Chondrocyte (in vitro differentiated cells): ENCODE measurements at regions not wholly inside any gene's neighbourhood (a gene's known extent, or its start where the extent isn't known, plus 50 kb on each side); places are given as distances from the start of the nearest gene placed in this dataset.

Source experiments
- DNase-seq: peaks from one replicate; pipeline ENCODE4 v3.0.0; 2021; ENCODE audit warnings: mixed read lengths, low spot score
- H3K27ac Mint-ChIP-seq: one replicate; pipeline ENCODE4 v1.8.0; 2021; ENCODE audit warnings: mild to moderate bottlenecking, moderate library complexity, mixed read lengths; ENCODE audit not compliant: unreplicated experiment
- H3K27me3 Mint-ChIP-seq: 2 replicates; pipeline ENCODE4 v1.8.0; 2021; ENCODE audit warnings: low read depth, mixed read lengths
- H3K36me3 Mint-ChIP-seq: 2 replicates; pipeline ENCODE4 v1.8.0; 2021; ENCODE audit warnings: low read depth, mixed read lengths
- H3K4me1 Mint-ChIP-seq: 2 replicates; pipeline ENCODE4 v1.8.0; 2021; ENCODE audit warnings: low read depth, mild to moderate bottlenecking, mixed read lengths
- H3K4me3 Mint-ChIP-seq: one replicate; pipeline ENCODE4 v1.8.0; 2021; ENCODE audit warnings: mild to moderate bottlenecking, moderate library complexity, mixed read lengths; ENCODE audit not compliant: unreplicated experiment
- H3K9me3 Mint-ChIP-seq: 2 replicates; pipeline ENCODE4 v1.8.0; 2021; ENCODE audit warnings: low read depth, mixed read lengths
- TF ChIP-seq, protein P1 (sequence below): fragments of 200-600 bp; sonication (generic); IDR thresholded peaks from 2 replicates; pipeline ENCODE4 v1.5.0; 2021; ENCODE audit warnings: antibody characterized with exemption, mild to moderate bottlenecking, moderate library complexity

DNA sequence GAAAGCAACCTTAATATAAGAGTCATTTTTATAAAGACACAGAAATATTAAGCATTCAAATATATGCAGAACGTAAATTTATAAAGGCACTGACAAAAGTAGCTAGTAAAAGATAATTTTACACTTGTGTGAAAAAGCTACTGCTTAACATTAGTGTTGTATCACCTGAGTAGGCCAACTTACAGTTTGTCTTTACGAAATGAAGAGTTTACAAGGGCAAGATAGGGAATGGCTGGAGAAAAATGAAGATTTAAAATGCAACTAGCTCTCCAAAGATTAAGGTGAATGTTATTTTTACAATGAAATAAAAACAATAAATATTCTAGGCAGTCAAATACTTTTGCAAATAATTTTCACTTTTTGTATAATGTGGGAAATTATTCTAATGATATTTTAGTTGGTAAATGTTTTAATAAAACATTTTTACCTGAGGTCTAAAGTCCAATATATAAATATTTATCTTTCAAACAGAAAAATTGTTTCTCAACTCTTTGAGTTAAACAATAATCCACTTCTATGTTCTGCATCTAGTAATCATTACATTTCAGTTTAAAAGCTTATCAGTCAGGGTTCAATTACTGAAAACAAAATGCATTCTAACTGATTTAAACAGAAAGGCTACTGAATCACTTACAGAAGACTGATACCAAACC lies 382.6 kb downstream of the IPMK start:
- H3K36me3 Mint-ChIP-seq: no peaks in the 10 kb centered on the region
- no peak overlapping the region for H3K4me3 Mint-ChIP-seq
- no peak for DNase-seq
- H3K4me1 Mint-ChIP-seq: no peaks in the 10 kb centered on the region
- H3K27me3 Mint-ChIP-seq: peaks cover 19% of the 10 kb centered on the region
- H3K27ac Mint-ChIP-seq: no peak overlapping the region
- TF ChIP-seq, protein P1, sequence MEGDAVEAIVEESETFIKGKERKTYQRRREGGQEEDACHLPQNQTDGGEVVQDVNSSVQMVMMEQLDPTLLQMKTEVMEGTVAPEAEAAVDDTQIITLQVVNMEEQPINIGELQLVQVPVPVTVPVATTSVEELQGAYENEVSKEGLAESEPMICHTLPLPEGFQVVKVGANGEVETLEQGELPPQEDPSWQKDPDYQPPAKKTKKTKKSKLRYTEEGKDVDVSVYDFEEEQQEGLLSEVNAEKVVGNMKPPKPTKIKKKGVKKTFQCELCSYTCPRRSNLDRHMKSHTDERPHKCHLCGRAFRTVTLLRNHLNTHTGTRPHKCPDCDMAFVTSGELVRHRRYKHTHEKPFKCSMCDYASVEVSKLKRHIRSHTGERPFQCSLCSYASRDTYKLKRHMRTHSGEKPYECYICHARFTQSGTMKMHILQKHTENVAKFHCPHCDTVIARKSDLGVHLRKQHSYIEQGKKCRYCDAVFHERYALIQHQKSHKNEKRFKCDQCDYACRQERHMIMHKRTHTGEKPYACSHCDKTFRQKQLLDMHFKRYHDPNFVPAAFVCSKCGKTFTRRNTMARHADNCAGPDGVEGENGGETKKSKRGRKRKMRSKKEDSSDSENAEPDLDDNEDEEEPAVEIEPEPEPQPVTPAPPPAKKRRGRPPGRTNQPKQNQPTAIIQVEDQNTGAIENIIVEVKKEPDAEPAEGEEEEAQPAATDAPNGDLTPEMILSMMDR: no peak
- H3K9me3 Mint-ChIP-seq: peaks cover 3% of the 10 kb centered on the region

DNA sequence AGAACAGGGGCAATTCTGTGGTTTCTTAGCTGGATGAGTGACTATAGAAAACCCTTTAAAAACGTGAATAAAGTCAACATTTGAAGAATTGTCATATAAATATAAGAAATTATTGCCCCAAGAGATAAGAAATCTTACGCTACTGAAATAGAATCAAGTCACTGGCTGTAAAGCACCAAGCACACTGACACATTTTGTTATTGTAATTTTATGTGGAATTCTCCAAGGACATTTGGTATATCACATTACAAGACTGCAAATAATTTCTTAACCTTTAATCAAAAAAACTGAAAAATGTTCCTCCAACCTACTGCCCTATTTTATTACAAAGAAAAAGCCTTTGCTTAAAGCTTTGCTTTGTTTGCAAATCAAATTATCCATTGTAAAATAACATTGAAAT lies 383.3 kb downstream of the IPMK start:
- TF ChIP-seq, protein P1: no peak
- DNase-seq: no peak
- H3K27ac Mint-ChIP-seq: no peak overlapping the region
- H3K36me3 Mint-ChIP-seq: no peaks in the 10 kb centered on the region
- peaks cover 19% of the 10 kb centered on the region for H3K27me3 Mint-ChIP-seq
- no peaks in the 10 kb centered on the region for H3K4me1 Mint-ChIP-seq
- H3K9me3 Mint-ChIP-seq: peaks cover 3% of the 10 kb centered on the region
- no peak overlapping the region for H3K4me3 Mint-ChIP-seq

DNA sequence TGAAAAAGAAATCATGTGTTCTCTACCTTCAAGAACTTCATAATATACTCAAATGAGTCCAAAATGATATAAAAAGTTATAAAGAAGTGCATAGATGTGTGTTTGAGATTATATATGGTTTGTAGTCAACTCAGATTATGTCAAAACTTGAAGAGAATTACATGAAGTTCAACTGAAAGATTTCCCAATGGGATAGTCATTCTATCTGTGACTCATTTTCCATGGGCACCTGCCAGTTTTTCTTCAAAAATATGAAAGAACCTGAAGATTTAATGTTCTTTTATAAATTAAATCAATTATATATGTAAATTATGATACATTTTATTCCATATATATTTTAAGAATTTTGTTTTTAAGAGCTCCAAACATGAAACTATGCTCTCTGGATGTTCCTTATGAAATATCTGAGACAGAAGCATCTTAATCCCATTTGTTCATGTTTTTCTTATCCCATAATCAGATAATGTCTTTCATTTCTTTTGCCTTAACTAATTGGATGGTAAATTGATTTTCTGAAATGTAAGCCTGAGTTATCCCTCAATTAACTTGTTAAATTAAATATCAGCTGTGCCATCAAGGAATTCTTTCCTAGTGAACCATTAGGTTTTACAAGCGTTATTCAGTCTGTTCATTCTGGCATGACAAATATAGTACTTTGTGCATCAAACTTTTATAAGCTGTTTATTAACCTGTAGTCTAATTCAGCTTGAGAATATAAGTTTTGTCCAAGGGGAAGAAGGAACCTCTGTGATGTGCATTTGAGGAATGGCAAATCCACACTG lies 387.1 kb downstream of the IPMK start:
- Mint-ChIP-seq H3K4me1 (no peaks in the 10 kb centered on the region), H3K9me3 (no peaks in the 10 kb centered on the region), H3K4me3 (no peak overlapping the region), H3K27ac (no peak overlapping the region), H3K27me3 (peaks cover 16% of the 10 kb centered on the region), H3K36me3 (no peaks in the 10 kb centered on the region)
- no peak for DNase-seq
- TF ChIP-seq, protein P1: no peak

DNA sequence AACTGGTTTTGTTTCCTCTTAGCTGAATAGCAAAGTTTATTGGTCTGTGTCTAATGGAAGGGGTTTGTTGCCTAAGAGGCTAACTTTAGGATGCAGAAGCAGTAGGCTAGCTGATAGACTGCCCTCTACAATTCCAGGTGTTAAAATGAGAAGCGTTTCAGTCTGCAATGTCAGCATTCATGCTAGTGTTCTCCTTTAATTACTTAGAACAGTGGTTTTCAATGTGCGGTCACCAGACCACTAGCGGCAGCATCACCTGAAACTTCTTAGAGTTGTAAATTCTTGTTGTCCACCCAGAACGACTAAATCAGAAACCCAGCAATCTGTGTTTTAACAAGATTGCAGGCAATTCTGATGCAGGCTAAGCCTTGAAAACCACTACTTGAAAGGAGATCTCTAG lies 392.9 kb downstream of the IPMK start:
- TF ChIP-seq, protein P1: no peak
- Mint-ChIP-seq H3K36me3 (no peaks in the 10 kb centered on the region), H3K9me3 (peaks cover 2% of the 10 kb centered on the region), H3K4me1 (no peaks in the 10 kb centered on the region), H3K4me3 (no peak overlapping the region), H3K27ac (no peak overlapping the region), H3K27me3 (peaks cover 12% of the 10 kb centered on the region)
- DNase-seq: no peak

DNA sequence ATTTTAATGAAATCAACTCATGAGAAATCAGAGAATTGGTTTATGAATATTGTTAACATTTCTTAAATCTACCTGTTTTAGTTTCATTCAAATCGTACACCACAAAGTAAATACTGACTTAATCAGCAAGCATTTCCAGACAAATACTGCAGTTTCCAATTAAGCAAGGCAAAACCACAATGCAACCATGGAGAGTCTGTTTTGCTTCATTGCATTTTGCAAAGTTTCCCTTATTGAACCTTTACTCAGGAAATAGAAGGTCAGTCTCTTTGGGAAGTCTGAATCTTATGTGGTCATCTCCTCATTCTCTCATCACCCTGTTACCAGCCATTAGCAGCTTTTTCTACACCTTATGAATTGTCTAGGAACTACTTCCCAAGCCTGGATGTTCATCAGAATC lies 400.5 kb downstream of the IPMK start:
- H3K27me3 Mint-ChIP-seq: peaks cover 41% of the 10 kb centered on the region
- TF ChIP-seq, protein P1: no peak
- H3K36me3 Mint-ChIP-seq: no peaks in the 10 kb centered on the region
- H3K27ac Mint-ChIP-seq: no peak overlapping the region
- DNase-seq: no peak
- H3K4me1 Mint-ChIP-seq: no peaks in the 10 kb centered on the region
- H3K4me3 Mint-ChIP-seq: no peak overlapping the region
- peaks cover 3% of the 10 kb centered on the region for H3K9me3 Mint-ChIP-seq
